ENCODE measurements at regions not wholly inside any gene's neighbourhood (a gene's known extent, or its start where the extent isn't known, plus 50 kb on each side); places are given as distances from the start of the nearest gene placed in this dataset.

DNA sequence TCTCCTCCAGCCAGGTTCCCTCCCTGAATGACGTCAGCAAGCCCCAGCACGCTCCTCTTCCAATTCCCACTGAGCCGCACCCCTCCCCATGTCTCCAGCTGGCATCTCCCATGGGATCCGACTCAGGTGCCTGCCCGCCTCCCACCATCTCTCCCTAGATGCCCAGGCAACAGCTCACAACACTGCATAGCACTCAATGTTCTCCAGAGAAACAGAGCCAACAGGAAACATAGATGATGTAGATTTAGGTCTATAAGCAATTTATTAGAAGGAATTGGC, 532.3 kb downstream of the BRD1 start:
- in situ Hi-C loops (cut with HindIII; ENCODE audit: low sequenced_read_pairs), result no loop called here
- no peak for TF ChIP-seq CTCF (IDR thresholded peaks at IDR 0.05; ENCODE audit: low read depth, low read length, missing control alignments)

GRCh38 chr22:49294656-49295464, 532.8 kb downstream of the BRD1 start:
- no peak for DNase-seq (ENCODE audit: low read depth)
- TF ChIP-seq CTCF (IDR thresholded peaks at IDR 0.05; ENCODE audit: low read depth, low read length, missing control alignments), result no peak
- in situ Hi-C loops (cut with HindIII; ENCODE audit: low sequenced_read_pairs), result no loop called here

More for the DNA sequence above, 532.3 kb downstream of the BRD1 start:
- no peak overlapping the region for H3K4me3 ChIP-seq (ENCODE audit: low read depth, low read length)
- no peak for DNase-seq (ENCODE audit: low read depth)

DNA sequence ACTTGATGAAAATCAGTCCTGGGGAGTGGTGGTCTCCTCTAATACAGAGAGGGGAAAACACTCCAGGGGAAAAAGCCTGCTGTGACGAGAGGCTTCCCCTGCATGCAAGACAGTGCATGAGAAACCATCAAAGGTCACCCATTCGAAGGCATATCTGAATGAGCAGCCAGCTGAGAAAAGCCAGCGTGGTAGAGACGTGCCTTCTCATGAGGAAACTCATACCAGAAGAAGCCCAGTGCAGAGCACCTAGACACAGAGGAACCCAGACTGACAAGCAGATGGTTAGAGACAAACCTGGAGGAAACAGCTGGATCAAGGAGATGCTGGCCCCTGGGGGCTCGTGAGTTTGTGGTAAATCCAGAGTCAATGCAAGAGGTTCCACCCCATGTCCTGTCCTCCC, 534.8 kb downstream of the BRD1 start:
- DNase-seq (ENCODE audit: low read depth), result no peak
- no peak overlapping the region for H3K4me3 ChIP-seq (ENCODE audit: low read depth, low read length)
- in situ Hi-C loops (cut with HindIII; ENCODE audit: low sequenced_read_pairs), result no loop called here
- TF ChIP-seq CTCF (IDR thresholded peaks at IDR 0.05; ENCODE audit: low read depth, low read length, missing control alignments), result no peak

More at GRCh38 chr22:49294656-49295464, 532.8 kb downstream of the BRD1 start:
- H3K4me3 ChIP-seq (ENCODE audit: low read depth, low read length), result no peak overlapping the region

DNA sequence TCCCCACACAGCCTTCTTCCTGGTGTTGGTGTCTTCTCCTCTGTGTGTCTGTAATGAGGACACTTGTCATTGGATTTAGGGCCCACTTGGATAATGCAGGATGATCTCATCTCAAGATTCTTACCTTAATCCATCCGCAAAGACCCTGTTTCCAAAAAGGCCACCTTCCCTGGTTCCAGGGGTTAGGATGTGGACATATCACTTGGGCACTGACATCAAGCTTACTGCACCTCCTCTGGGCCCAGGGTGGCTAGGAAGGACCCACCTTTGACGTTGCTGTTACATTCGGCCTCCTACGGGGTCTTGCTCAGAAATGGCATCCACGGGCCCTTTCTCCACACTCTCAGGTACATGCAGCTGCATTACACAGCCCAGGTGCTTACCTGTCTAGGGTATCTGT, 535.9 kb downstream of the BRD1 start:
- TF ChIP-seq CTCF (IDR thresholded peaks at IDR 0.05; ENCODE audit: low read depth, low read length, missing control alignments), result no peak
- DNase-seq (ENCODE audit: low read depth), result no peak
- H3K4me3 ChIP-seq (ENCODE audit: low read depth, low read length), result no peak overlapping the region
- in situ Hi-C loops (cut with HindIII; ENCODE audit: low sequenced_read_pairs), result no loop called here

DNA sequence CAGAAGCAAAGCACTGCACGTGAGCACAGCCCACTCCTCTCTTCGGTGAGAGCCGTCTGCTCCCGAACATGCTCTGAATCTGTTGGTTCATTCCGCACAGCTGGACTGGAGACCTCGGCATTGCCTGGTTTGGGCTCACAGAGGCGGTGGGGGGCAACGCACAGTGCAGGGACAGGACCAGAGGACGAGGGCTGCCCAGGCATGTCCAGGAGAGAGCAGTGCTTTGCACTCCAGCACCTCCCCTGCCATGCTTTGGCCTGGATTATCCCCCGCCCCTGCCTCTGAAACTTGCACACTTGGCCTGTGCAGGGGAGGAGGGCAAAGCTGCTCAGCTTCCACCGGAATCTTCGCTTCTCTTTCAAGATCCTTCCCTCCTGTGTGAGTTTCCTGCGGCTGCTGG, 536.5 kb downstream of the BRD1 start:
- DNase-seq (ENCODE audit: low read depth), result no peak
- in situ Hi-C loops (cut with HindIII; ENCODE audit: low sequenced_read_pairs), result no loop called here
- no peak overlapping the region for H3K4me3 ChIP-seq (ENCODE audit: low read depth, low read length)
- no peak for TF ChIP-seq CTCF (IDR thresholded peaks at IDR 0.05; ENCODE audit: low read depth, low read length, missing control alignments)

GRCh38 chr22:49290711-49291110, 537.0 kb downstream of the BRD1 start:
- in situ Hi-C loops (cut with HindIII; ENCODE audit: low sequenced_read_pairs), result no loop called here
- no peak for TF ChIP-seq CTCF (IDR thresholded peaks at IDR 0.05; ENCODE audit: low read depth, low read length, missing control alignments)
- DNase-seq (ENCODE audit: low read depth), result no peak
- H3K4me3 ChIP-seq (ENCODE audit: low read depth, low read length), result no peak overlapping the region
